Nephron progenitor cell (in vitro differentiated cells): ENCODE measurements at regions not wholly inside any gene's neighbourhood (a gene's known extent, or its start where the extent isn't known, plus 50 kb on each side); places are given as distances from the start of the nearest gene placed in this dataset.

ENCODE experiments used
- DNase-seq: peaks from one replicate; pipeline ENCODE4 v3.0.0; 2021
- H3K27ac Mint-ChIP-seq: 2 replicates; pipeline ENCODE4 v1.8.0; 2021; ENCODE audit warnings: mild to moderate bottlenecking, moderate library complexity, mixed read lengths
- H3K27me3 Mint-ChIP-seq: 2 replicates; pipeline ENCODE4 v1.8.0; 2021; ENCODE audit warnings: mild to moderate bottlenecking, low read depth, mixed read lengths; ENCODE audit not compliant: poor library complexity
- H3K36me3 Mint-ChIP-seq: 2 replicates; pipeline ENCODE4 v1.8.0; 2021; ENCODE audit warnings: low read depth, mixed read lengths
- H3K4me1 Mint-ChIP-seq: 2 replicates; pipeline ENCODE4 v1.8.0; 2021; ENCODE audit warnings: mixed read lengths
- H3K4me3 Mint-ChIP-seq: 2 replicates; pipeline ENCODE4 v1.8.0; 2021; ENCODE audit warnings: mild to moderate bottlenecking, moderate library complexity, mixed read lengths
- H3K9me3 Mint-ChIP-seq: 2 replicates; pipeline ENCODE4 v1.8.0; 2021; ENCODE audit warnings: mild to moderate bottlenecking, moderate library complexity, mixed read lengths
- CTCF ChIP-seq: fragments of 200-600 bp; sonication (generic); IDR thresholded peaks from 2 replicates; pipeline ENCODE4 v1.5.0; 2021; ENCODE audit warnings: antibody characterized with exemption

- H3K4me1 Mint-ChIP-seq = no peaks in the 10 kb centered on the region
- H3K27ac Mint-ChIP-seq = no peak overlapping the region
- no peak overlapping the region for H3K4me3 Mint-ChIP-seq
- peaks cover 9% of the 10 kb centered on the region for H3K27me3 Mint-ChIP-seq
- no peak for DNase-seq
- no peaks in the 10 kb centered on the region for H3K9me3 Mint-ChIP-seq
- no peaks in the 10 kb centered on the region for H3K36me3 Mint-ChIP-seq
- no peak for TF ChIP-seq CTCF
Measured at GRCh38 chr20:43318755-43319297, 129.1 kb upstream of the PTPRT start.

DNA sequence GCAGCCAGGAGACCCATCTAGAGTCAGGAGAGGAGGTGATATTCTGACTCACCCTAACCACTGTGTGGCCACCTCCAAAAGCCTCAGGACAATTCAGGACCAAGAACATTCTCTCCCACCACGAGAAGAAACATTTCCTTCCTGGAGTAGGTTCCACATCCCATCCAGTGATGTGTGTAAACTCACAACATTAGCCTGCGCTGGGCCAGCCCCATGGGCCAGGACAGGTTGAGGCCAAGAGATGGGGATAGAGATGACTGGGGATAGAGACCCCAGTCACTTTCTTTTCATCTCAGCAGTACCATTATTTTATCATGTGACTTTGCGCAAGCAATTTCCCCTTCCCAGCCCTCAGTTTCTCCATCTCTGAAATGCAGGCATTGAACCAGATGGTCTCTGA, 126.6 kb upstream of the PTPRT start:
- no peak overlapping the region for H3K27ac Mint-ChIP-seq
- no peaks in the 10 kb centered on the region for H3K9me3 Mint-ChIP-seq
- no peak overlapping the region for H3K4me3 Mint-ChIP-seq
- no peaks in the 10 kb centered on the region for H3K4me1 Mint-ChIP-seq
- H3K27me3 Mint-ChIP-seq = peaks cover 9% of the 10 kb centered on the region
- no peak for TF ChIP-seq CTCF
- no peak for DNase-seq
- no peaks in the 10 kb centered on the region for H3K36me3 Mint-ChIP-seq

DNA sequence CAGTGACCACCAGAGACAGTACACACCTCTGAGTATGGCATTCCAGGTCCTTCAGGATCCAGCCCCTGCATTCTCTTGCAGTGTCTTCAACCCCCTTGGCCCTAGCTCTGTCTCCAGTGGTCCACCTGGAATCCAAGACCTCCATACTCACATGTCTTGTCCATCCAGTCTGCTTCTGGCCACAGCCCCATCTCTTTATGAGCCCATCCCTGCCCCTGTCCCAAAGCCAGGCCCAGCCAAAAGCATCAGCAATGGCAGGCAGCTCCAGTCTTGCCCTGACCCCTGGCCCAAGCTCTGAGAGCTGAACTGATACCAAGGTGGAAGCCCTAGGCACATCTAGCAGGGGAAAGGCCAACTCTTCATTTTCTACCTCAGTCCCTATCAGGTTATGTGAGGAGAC, 119.6 kb upstream of the PTPRT start:
- DNase-seq = no peak
- peaks cover 7% of the 10 kb centered on the region for H3K27me3 Mint-ChIP-seq
- no peak for TF ChIP-seq CTCF

GRCh38 chr20:43306837-43307236, 117.1 kb upstream of the PTPRT start:
- H3K36me3 Mint-ChIP-seq = no peaks in the 10 kb centered on the region
- no peak for DNase-seq
- no peak overlapping the region for H3K4me3 Mint-ChIP-seq
- H3K27me3 Mint-ChIP-seq = peaks cover 15% of the 10 kb centered on the region
- no peaks in the 10 kb centered on the region for H3K4me1 Mint-ChIP-seq
- no peak for TF ChIP-seq CTCF
- peaks cover 17% of the 10 kb centered on the region for H3K9me3 Mint-ChIP-seq
- no peak overlapping the region for H3K27ac Mint-ChIP-seq

More for the DNA sequence above, 119.6 kb upstream of the PTPRT start:
- Mint-ChIP-seq H3K36me3 (no peaks in the 10 kb centered on the region), H3K27ac (peak overlapping the region; percentile 26), H3K4me1 (no peaks in the 10 kb centered on the region), H3K9me3 (peaks cover 17% of the 10 kb centered on the region), H3K4me3 (no peak overlapping the region)

DNA sequence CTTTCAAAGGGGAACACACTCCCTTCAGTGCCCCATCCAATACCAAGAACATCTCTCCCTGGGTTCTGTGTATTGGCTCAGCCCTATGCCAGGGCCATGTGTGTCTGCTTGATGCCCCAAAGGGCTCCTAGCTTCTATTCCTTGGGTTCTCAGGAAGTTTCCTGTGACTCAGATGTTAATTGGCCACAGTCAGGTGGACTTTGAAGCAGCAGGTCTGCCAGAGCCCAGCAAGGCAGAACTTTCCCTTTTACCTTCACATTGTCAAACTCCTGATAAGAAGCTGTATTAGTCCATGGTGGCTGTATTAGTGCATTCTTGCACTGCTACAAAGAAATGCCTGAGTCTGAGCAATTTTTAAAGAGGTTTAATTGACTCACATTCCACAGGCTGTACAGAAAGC, 116.0 kb upstream of the PTPRT start:
- H3K36me3 Mint-ChIP-seq = no peaks in the 10 kb centered on the region
- no peak overlapping the region for H3K4me3 Mint-ChIP-seq
- H3K27me3 Mint-ChIP-seq = peaks cover 11% of the 10 kb centered on the region
- TF ChIP-seq CTCF = no peak
- H3K9me3 Mint-ChIP-seq = peaks cover 17% of the 10 kb centered on the region
- no peaks in the 10 kb centered on the region for H3K4me1 Mint-ChIP-seq
- no peak overlapping the region for H3K27ac Mint-ChIP-seq
- no peak for DNase-seq

DNA sequence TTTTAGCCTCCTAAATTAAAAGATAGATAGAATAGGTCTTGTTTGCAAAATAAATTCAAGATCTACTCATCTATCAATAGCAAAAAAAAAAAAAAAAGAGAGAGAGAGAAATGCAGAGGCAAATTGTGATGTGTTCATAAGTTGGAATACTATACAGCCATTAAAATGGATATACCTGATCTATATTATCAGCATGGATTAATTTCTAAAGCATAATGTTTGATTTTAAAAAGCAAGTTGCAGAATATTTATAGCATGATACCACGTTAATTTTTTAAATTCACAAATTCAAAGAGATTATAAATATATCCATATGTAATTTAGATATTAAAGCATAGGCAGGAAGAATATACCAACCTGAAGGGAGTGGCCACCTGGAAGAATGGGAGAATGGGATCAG, 114.9 kb upstream of the PTPRT start:
- Mint-ChIP-seq H3K36me3 (no peaks in the 10 kb centered on the region), H3K27me3 (peaks cover 10% of the 10 kb centered on the region)

More for the DNA sequence above, 114.9 kb upstream of the PTPRT start:
- Mint-ChIP-seq H3K4me1 (no peaks in the 10 kb centered on the region), H3K27ac (no peak overlapping the region), H3K4me3 (no peak overlapping the region), H3K9me3 (peaks cover 12% of the 10 kb centered on the region)
- no peak for TF ChIP-seq CTCF
- DNase-seq = no peak
